ENCODE measurements at regions not wholly inside any gene's neighbourhood (a gene's known extent, or its start where the extent isn't known, plus 50 kb on each side); places are given as distances from the start of the nearest gene placed in this dataset.

GRCh38 chr3:55170444-55170843 is 242.6 kb upstream of the LRTM1 start:
- no peak overlapping the region for H3K4me3 ChIP-seq (ENCODE audit: low read depth, low read length)
- TF ChIP-seq, protein P1, sequence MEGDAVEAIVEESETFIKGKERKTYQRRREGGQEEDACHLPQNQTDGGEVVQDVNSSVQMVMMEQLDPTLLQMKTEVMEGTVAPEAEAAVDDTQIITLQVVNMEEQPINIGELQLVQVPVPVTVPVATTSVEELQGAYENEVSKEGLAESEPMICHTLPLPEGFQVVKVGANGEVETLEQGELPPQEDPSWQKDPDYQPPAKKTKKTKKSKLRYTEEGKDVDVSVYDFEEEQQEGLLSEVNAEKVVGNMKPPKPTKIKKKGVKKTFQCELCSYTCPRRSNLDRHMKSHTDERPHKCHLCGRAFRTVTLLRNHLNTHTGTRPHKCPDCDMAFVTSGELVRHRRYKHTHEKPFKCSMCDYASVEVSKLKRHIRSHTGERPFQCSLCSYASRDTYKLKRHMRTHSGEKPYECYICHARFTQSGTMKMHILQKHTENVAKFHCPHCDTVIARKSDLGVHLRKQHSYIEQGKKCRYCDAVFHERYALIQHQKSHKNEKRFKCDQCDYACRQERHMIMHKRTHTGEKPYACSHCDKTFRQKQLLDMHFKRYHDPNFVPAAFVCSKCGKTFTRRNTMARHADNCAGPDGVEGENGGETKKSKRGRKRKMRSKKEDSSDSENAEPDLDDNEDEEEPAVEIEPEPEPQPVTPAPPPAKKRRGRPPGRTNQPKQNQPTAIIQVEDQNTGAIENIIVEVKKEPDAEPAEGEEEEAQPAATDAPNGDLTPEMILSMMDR (IDR thresholded peaks at IDR 0.05; ENCODE audit: low read depth, low read length, missing control alignments), result no peak
- DNase-seq (ENCODE audit: low read depth), result no peak
- in situ Hi-C loops (cut with HindIII; ENCODE audit: low sequenced_read_pairs), result no loop called here

GRCh38 chr3:55169608-55170072 is 241.8 kb upstream of the LRTM1 start:
- in situ Hi-C loops (cut with HindIII; ENCODE audit: low sequenced_read_pairs), result no loop called here
- TF ChIP-seq, protein P1 (IDR thresholded peaks at IDR 0.05; ENCODE audit: low read depth, low read length, missing control alignments), result no peak
- DNase-seq (ENCODE audit: low read depth), result peak; percentile 99
- no peak overlapping the region for H3K4me3 ChIP-seq (ENCODE audit: low read depth, low read length)

GRCh38 chr3:55169161-55169560 is 241.3 kb upstream of the LRTM1 start:
- TF ChIP-seq, protein P1 (IDR thresholded peaks at IDR 0.05; ENCODE audit: low read depth, low read length, missing control alignments), result no peak
- in situ Hi-C loops (cut with HindIII; ENCODE audit: low sequenced_read_pairs), result no loop called here
- DNase-seq (ENCODE audit: low read depth), result no peak
- H3K4me3 ChIP-seq (ENCODE audit: low read depth, low read length), result no peak overlapping the region

GRCh38 chr3:55167586-55168317 is 239.9 kb upstream of the LRTM1 start:
- TF ChIP-seq, protein P1 (IDR thresholded peaks at IDR 0.05; ENCODE audit: low read depth, low read length, missing control alignments), result no peak
- DNase-seq (ENCODE audit: low read depth), result no peak
- no peak overlapping the region for H3K4me3 ChIP-seq (ENCODE audit: low read depth, low read length)
- in situ Hi-C loops (cut with HindIII; ENCODE audit: low sequenced_read_pairs), result no loop called here

GRCh38 chr3:55166576-55167555 is 239.0 kb upstream of the LRTM1 start:
- TF ChIP-seq, protein P1 (IDR thresholded peaks at IDR 0.05; ENCODE audit: low read depth, low read length, missing control alignments), result no peak
- in situ Hi-C loops (cut with HindIII; ENCODE audit: low sequenced_read_pairs), result no loop called here
- no peak overlapping the region for H3K4me3 ChIP-seq (ENCODE audit: low read depth, low read length)
- DNase-seq (ENCODE audit: low read depth), result no peak

DNA sequence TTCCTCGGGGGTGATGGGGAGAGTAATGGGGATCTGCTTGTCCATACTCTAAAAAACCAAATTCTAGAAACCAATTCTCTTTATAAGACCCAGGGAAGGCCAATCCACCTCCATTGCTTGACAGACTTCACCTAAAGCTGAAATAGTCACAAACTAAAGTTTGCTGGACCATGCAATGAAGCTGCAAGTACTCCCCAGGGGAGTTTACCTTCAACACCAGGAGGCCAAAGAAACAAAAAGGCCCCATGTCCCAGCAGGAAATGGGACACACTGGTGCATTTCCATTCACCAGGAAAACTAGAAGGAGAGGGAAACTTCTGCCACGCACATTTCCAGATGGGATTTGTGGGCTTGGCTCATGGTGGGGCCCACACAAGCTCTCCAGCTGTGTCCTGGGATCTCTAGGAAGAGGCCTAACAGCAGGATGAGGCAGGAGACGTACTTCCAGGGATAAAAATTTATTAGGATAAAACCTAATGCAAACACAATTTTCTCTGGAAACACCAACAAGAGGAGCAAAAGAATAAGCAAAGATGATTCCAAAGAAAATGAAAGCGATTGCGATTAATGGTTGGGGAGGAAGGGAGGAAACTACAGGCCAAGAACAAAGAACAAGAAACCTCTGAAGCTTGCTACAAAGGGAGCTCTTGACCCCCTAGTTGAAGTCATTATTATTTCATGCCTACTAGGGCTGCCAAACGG is 238.0 kb upstream of the LRTM1 start:
- in situ Hi-C loops (cut with HindIII; ENCODE audit: low sequenced_read_pairs), result no loop called here
- TF ChIP-seq, protein P1 (IDR thresholded peaks at IDR 0.05; ENCODE audit: low read depth, low read length, missing control alignments), result no peak
- no peak for DNase-seq (ENCODE audit: low read depth)
- no peak overlapping the region for H3K4me3 ChIP-seq (ENCODE audit: low read depth, low read length)
